NCI-H69 (cell line): ENCODE measurements at regions not wholly inside any gene's neighbourhood (a gene's known extent, or its start where the extent isn't known, plus 50 kb on each side); places are given as distances from the start of the nearest gene placed in this dataset.

Experiments used
- DNase-seq: peaks from one replicate; lab custom pipeline; 2025; lab: John Stamatoyannopoulos, UW

GRCh38 chr11:128301756-128302155, 285.6 kb downstream of the ETS1 start:
- no peak for DNase-seq

GRCh38 chr11:128300785-128301184, 286.6 kb downstream of the ETS1 start:
- no peak for DNase-seq

GRCh38 chr11:128299132-128299726, 288.1 kb downstream of the ETS1 start:
- DNase-seq: peak; percentile 78

- DNase-seq: peak; percentile 51
Observed at GRCh38 chr11:128298271-128298670, 289.1 kb downstream of the ETS1 start.

- DNase-seq: no peak
Observed at GRCh38 chr11:128297805-128298204, 289.6 kb downstream of the ETS1 start.

- peak; percentile 99 for DNase-seq
Observed at GRCh38 chr11:128297091-128297651, 290.2 kb downstream of the ETS1 start.

GRCh38 chr11:128294671-128295050, 292.7 kb downstream of the ETS1 start:
- DNase-seq: no peak

- no peak for DNase-seq
Observed at GRCh38 chr11:128294001-128294670, 293.2 kb downstream of the ETS1 start.

- no peak for DNase-seq
Observed at GRCh38 chr11:128291835-128292234, 295.5 kb downstream of the ETS1 start.

- DNase-seq: peak; percentile 21
Observed at GRCh38 chr11:128291007-128291406, 296.4 kb downstream of the ETS1 start.

GRCh38 chr11:128290106-128290840, 297.1 kb downstream of the ETS1 start:
- peak; percentile 88 for DNase-seq

- no peak for DNase-seq
Observed at GRCh38 chr11:128289048-128289447, 298.3 kb downstream of the ETS1 start.

- DNase-seq: no peak
Observed at GRCh38 chr11:128288368-128288767, 299.0 kb downstream of the ETS1 start.

- DNase-seq: no peak
Observed at GRCh38 chr11:128285321-128285720, 302.0 kb downstream of the ETS1 start.

- no peak for DNase-seq
Observed at GRCh38 chr11:128284634-128285033, 302.7 kb downstream of the ETS1 start.

- no peak for DNase-seq
Observed at GRCh38 chr11:128283451-128283850, 303.9 kb downstream of the ETS1 start.

GRCh38 chr11:128282053-128282452, 305.3 kb downstream of the ETS1 start:
- peak; percentile 16 for DNase-seq

GRCh38 chr11:128279866-128280265, 307.5 kb downstream of the ETS1 start:
- no peak for DNase-seq

- DNase-seq: no peak
Observed at GRCh38 chr11:128273736-128274135, 313.6 kb downstream of the ETS1 start.

- no peak for DNase-seq
Observed at GRCh38 chr11:128271401-128271800, 316.0 kb downstream of the ETS1 start.

- DNase-seq: no peak
Observed at GRCh38 chr11:128269466-128269865, 317.9 kb downstream of the ETS1 start.

GRCh38 chr11:128266893-128267292, 320.5 kb downstream of the ETS1 start:
- no peak for DNase-seq
